ENCODE measurements at regions not wholly inside any gene's neighbourhood (a gene's known extent, or its start where the extent isn't known, plus 50 kb on each side); places are given as distances from the start of the nearest gene placed in this dataset.

DNA sequence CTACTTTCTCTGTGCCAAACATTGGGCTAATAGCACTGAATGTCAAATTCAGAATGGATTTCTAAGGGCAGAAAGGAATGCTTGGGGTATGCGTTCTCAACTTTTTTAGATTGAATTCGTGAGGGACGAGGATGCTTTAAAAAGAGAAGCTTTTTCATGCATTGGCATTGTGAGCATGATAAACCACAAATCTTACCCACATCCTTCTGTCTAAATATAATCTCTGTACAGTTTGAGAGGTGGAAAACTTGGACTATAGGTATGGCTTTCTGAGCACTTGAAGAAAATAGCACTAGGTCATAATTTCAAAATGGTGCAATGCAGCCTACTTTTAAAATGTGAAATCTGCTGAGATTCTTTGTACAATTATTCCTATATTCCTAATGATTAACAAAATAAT, 71.4 kb upstream of the HHIP start:
- DNase-seq (ENCODE audit: low spot score) = no peak

DNA sequence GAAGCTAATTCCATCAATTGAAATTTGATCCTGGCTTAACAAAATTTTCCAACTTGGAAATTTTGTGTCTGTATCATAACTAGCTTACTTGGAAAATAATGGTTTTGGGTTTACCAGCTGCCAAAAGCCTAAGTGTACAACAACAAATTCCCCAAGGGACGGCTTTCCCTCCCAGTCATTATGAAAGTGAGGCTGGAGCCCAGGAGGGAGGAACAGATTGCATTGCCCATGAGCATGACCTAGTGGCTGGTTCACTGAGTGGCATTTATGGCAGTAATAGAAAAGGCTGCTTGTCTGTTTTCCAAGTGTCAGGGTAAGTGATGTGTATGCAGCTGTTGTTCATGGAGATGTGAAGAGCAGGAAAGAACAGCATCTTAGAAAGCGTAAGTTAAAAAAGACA, 70.8 kb upstream of the HHIP start:
- no peak for DNase-seq (ENCODE audit: low spot score)

DNA sequence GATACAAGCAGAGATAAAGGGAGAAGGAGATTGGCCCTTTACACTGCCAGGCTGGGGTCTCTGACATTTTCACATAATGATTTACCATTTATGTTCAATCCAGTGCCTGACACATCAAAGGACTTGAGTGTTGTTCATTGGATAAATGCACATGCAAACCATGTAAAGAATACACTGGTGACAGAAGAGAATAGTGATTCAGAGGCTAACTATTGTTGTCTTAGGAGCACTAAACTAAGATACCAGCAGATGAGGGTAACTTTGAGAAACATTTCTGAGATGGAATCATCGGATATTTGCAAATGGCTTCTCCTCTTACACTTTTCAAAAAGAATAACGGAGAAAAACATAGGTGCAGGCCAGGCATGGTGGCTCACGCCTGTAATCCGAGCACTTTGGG, 67.3 kb upstream of the HHIP start:
- no peak for DNase-seq (ENCODE audit: low spot score)

DNA sequence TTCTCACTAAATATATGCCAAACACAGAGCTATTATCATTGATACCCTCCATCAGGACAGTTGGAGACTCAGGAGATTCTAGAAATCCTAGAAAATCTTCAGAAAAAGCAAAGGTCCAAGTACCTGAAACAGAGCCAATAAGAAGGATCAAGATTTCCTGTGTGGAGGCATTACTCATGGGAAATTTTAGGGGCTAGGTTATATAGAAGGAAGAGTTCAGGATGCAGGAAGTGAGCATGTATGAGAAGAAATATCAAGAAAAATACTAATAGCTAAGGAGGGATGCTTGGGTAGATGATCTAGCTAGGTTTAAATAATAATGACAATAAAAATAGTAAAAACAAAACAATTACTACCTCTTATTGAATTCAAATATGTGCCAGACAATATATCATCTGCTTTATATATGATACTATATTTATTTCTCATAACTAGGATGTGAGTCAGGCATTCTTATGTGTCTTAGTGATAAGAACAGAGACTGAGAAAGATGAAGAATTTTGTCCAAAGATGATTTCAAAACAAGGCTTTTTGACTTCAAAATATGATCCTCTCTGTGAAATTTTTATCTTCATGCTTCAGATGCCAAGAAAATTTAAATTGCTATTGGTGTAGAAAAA, 66.4 kb upstream of the HHIP start:
- DNase-seq (ENCODE audit: low spot score) = no peak

DNA sequence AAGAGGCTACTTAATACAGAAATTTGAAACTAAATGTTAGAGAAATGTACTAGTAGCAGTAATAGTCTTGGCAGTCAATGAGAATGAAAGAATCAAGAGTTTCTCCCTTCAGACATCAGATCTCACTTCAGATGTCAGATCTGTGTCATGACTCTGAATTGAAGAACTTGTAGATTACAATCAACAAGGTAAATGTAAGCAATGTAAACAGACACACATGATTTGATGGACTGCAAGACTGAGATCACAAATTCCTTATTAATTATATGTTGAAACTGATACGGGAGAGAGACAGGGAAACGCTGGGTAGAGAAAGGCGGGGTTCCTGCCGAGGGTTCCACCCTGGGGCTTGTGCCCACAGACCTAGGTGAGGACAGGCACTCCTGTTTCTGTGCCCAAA, 65.5 kb upstream of the HHIP start:
- DNase-seq (ENCODE audit: low spot score) = no peak

DNA sequence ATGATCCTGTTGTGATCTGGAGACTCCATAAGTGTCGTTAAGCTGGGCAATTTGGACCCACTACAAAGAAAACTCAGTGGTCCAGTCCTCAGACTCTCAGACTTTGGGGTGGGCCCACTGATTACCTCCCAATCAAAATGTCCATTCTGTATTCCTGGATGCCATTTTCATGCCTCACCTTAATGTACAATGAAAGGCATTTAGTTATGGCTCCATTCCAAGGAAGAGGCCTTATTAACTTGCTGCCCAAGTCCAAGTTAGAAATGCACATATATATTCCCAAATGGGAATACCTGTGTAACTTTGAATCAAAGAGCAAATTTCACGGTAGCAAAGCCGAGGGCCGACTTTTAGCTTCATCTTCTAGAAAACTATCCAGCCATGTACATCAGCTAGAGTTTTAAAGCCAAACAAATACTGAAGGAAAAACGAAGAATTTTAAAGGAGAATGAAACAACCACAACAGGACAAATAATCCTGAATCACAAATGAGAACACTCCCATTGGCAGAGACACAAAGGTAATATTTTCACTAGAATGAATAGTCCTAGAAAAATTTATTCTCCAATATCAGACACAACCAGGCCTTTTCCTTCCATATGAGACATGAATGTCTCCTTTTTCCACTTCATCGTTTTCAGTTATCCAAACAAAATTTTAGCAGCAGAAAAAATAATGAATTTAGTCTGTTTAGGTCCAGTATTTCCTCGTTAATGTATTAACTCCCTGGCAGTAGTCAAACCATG, 63.7 kb upstream of the HHIP start:
- DNase-seq (ENCODE audit: low spot score) = peak; percentile 39

DNA sequence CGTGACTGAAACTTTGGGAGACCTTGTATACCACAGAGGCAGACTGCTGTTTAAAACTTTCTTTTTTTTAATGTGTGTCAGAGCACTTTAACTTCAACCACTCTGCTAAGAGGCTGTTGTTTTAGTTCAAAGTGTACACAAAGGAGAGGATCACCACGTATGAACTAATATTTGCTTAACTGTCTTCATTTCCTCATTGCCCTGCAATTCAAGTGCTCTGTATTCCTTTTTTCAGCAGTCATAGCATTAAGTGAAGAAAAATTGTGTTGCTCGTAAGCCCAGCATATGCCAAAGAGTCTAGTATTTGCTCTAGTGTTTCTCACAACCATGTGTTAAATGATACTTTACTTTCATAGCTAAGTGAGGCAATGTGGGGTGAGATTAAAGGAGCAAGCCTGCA, 63.0 kb upstream of the HHIP start:
- no peak for DNase-seq (ENCODE audit: low spot score)

DNA sequence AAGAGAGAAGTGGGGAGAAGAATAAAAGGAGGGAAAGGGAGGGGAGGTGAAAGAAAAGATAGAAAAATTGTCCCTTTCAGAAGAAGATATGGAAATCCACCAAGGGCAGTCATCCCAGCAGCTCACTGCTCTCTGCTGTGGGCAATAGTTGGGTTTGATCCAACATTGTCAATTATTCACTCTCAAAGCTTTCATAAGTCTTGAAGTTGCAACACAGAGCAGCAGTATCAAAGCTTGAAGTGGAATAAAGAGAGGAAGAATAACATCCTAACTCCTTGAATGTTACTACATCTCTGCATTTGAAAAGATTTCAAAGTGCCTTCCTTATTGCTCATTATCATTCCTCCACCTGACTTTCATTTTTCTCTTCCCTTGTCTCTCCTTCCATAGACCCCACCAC, 62.3 kb upstream of the HHIP start:
- no peak for DNase-seq (ENCODE audit: low spot score)

DNA sequence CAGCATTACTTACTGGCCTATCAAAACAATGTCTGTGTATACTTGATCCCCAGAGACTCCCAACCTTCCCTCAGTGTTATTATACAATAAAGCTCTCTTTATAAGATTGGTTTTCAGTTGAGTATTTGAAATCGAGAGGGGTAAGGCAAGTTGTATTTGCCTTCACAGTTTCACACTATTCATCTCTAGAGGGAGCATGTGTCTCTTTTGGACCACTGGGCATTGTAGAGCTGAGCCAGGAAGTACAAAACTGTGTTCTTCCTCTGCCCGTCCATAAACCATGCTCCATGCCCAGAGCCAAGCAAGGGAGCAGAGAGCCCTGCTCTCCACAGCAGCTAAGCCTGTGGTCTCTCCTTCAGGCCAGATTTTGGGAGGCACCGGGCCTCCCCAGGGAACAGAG, 61.5 kb upstream of the HHIP start:
- DNase-seq (ENCODE audit: low spot score) = no peak

DNA sequence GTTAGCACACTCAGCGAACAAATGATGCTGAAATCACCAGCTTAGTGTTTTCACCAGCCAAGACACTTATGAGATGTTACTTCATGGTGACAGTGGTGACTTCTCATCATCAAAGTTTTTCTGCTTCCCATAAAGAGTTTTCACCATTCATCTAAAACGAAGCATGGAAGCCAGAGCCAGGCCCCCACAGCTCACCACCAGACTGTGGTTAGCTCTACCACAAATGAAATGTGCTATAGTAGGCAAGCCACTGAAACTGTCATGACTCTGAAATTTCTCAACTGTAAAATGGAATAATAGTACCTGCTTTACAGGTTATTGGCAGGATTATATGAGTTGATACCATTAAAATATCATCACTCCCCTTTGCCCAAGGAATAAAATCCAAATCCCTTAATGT, 56.4 kb upstream of the HHIP start:
- no peak for DNase-seq (ENCODE audit: low spot score)

DNA sequence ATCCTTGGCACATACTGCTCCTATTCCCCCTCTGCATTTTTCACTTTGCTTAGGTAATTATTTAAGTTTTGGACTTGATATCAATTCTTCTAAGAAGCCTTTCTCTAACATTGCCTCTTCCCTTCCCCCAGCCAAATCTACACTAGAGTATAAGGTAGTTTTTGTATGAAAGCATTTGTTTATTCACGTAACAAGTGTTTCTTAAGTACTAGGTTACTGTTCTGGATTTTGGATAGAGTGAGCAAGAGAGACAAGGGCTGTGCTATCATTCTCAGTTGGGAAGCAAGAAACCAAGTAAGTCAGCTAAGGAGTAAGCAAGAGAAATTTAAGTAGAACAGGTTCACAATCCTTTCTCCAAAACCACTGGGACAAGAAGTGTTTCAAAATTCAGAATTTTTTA, 55.9 kb upstream of the HHIP start:
- no peak for DNase-seq (ENCODE audit: low spot score)

DNA sequence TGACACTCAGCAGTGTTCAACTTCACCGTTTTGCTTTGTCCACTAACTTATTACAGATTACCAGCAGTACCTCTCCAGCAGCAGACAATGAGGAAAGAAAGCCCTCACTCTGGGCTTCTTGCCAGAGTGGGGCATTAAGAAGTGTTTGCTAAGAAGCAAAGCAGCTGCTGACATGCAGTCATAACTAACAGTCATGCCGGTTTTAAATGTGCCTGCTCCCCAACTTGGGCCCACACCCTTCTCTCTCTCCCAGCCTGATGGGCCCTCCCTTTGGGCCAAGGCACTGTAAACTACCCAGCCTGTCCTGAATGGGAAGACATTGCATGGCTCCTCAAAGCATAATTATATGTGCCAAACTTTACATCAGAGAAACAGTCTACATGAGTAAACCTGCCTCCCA, 54.6 kb upstream of the HHIP start:
- DNase-seq (ENCODE audit: low spot score) = peak; percentile 53

DNA sequence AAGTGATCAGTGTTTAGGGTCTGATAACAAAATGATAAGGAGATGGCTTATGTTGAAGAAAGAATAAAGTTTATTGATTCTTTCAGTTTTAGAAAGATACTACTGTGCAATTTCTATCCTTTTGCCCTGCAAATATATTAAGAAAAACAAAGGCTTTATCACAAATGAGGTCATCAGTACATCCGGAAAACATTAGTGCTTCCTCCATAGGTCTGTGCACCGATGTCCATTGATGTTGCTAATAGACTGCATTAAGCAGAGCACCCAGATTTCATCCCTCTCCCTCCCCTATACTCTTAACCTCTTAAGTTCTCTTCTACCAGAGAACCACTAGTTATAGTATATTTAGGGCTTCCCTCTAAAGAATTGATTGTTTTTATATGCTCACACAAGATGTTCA, 53.7 kb upstream of the HHIP start:
- no peak for DNase-seq (ENCODE audit: low spot score)

DNA sequence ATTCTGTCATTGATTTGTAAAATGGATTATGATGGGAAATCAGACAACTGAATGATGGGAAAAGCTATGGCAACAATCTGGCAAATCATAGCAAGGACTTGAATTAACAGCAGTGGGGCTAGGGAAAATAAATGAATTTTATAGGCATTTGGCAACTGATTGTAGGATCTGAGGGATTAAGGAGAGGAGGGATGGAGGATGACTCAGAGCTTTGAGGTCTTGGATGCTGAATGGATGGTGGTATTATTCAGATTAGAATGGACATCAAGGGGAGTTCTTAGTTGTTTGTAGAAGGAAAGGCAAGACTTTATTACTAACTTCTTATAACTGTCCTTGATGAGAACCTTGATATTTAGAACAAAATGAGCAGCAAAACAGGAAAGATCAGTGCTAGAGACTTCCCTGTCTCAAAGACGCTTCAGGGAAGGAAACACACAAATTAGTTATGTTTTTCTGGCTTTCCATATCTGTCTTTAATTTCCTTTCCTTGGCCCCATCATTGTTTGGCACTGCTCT, 51.4 kb upstream of the HHIP start:
- DNase-seq (ENCODE audit: low spot score) = no peak

DNA sequence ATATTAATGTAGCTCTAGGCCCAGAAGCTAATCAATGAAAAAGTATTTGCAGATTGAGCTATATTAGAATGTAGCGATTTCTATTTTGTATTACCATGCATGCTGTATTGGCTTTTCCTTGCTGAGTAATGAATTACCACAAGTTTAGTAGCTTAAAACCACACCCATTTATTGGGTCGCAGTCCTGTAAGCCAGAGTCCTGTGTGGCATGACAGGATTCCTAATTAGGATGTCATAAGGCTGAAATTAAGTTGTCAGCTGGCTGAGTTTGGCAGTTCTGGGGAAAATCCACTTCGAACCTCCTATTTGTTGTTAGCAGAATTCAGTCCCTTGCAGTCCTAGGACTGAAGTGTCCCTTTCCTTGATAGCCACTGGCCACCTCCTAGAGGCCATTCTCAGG, 50.3 kb upstream of the HHIP start:
- no peak for DNase-seq (ENCODE audit: low spot score)
